H1 (cell line): ENCODE measurements at regions not wholly inside any gene's neighbourhood (a gene's known extent, or its start where the extent isn't known, plus 50 kb on each side); places are given as distances from the start of the nearest gene placed in this dataset.

Experiments
- CTCF ChIA-PET: fragments of 300-600 bp; sonication (Branson Sonifier 250); formaldehyde crosslinking; loops from one replicate; lab custom pipeline; 2021; ENCODE audit not compliant: partially characterized antibody; lab: Charles Lee
- POLR2A ChIA-PET: fragments of 300-600 bp; sonication (Branson Sonifier 250); formaldehyde crosslinking; loops from one replicate; lab custom pipeline; 2021; ENCODE audit warnings: inconsistent platforms; ENCODE audit not compliant: partially characterized antibody; lab: Charles Lee
- DNase-seq, 2 experiments: peaks; one replicate each; pipeline versions ENCODE4 v3.0.0 to v3.0.0-alpha.2; 2010 to 2022; ENCODE audit warnings: low spot score in 2 of 2, low read depth in 1 of 2, mixed read lengths in 1 of 2
- FAIRE-seq: peaks from 2 replicates; lab custom pipeline; 2011; peaks lifted over from hg19 to GRCh38; lab: Jason Lieb, UNC
- H2AFZ ChIP-seq: 2 replicates; pipeline ENCODE4 v1.8.1; 2012; ENCODE audit warnings: low read length, inconsistent platforms
- H2AK5ac ChIP-seq: 2 replicates; pipeline ENCODE4 v1.6.1; 2013; ENCODE audit warnings: low read depth, low read length
- H2BK120ac ChIP-seq: replicated peaks from 2 replicates; pipeline ENCODE3; 2013; ENCODE audit warnings: low read depth, low read length, inconsistent platforms
- H2BK12ac ChIP-seq: 2 replicates; pipeline ENCODE4 v1.6.1; 2013; ENCODE audit warnings: low read depth, low read length
- H2BK15ac ChIP-seq: 2 replicates; pipeline ENCODE4 v1.6.1; 2013; ENCODE audit warnings: low read length
- H2BK20ac ChIP-seq: 2 replicates; pipeline ENCODE4 v1.6.1; 2013; ENCODE audit warnings: low read length
- H2BK5ac ChIP-seq: 2 replicates; pipeline ENCODE4 v1.6.1; 2013; ENCODE audit warnings: low read depth, low read length
- H3K14ac ChIP-seq: 2 replicates; pipeline ENCODE4 v1.6.1; 2013; ENCODE audit warnings: inconsistent platforms; ENCODE audit not compliant: insufficient read length
- H3K18ac ChIP-seq: 2 replicates; pipeline ENCODE4 v1.6.1; 2013; ENCODE audit warnings: low read length; ENCODE audit errors: extremely low read depth
- H3K23ac ChIP-seq: 2 replicates; pipeline ENCODE4 v1.6.1; 2013; ENCODE audit warnings: inconsistent platforms; ENCODE audit not compliant: insufficient read length
- H3K23me2 ChIP-seq: 2 replicates; pipeline ENCODE4 v1.6.1; 2013; ENCODE audit warnings: low read depth, low read length
- H3K27ac ChIP-seq: 2 replicates; pipeline ENCODE4 v1.6.1; 2011; ENCODE audit warnings: low read depth, low read length, inconsistent platforms
- H3K27me3 ChIP-seq, 4 experiments: replicated peaks in 1 of 4; 1 replicate in 1 of 4; 2 replicates in 3 of 4; pipeline versions ENCODE4 v1.6.1 to v1.8.1; 2011 to 2013; ENCODE audit warnings: low read length in 3 of 4, mild to moderate bottlenecking in 3 of 4, inconsistent platforms in 2 of 4, mixed read lengths in 2 of 4, moderate library complexity in 1 of 4; ENCODE audit not compliant: control insufficient read depth in 3 of 4, insufficient read depth in 3 of 4; ENCODE audit errors: extremely low read depth in 1 of 4
- H3K36me3 ChIP-seq, 4 experiments: 2 replicates each; pipeline versions ENCODE4 v1.6.1 to v1.8.1; 2011 to 2013; ENCODE audit warnings: mild to moderate bottlenecking in 4 of 4, low read length in 3 of 4, moderate library complexity in 2 of 4, control low read depth in 1 of 4, inconsistent platforms in 1 of 4; ENCODE audit not compliant: insufficient read depth in 4 of 4, control insufficient read depth in 2 of 4
- H3K4ac ChIP-seq: replicated peaks from 2 replicates; pipeline ENCODE3; 2013; ENCODE audit warnings: low read length, low read depth, mixed read lengths, inconsistent platforms; ENCODE audit not compliant: insufficient read length
- H3K4me1 ChIP-seq, 4 experiments: replicated peaks in 1 of 4; 1 replicate in 1 of 4; 2 replicates in 3 of 4; pipeline versions ENCODE4 v1.6.1 to v1.8.1; 2011 to 2013; ENCODE audit warnings: low read length in 3 of 4, inconsistent platforms in 2 of 4, mixed read lengths in 1 of 4; ENCODE audit not compliant: insufficient read depth in 4 of 4, control insufficient read depth in 3 of 4
- H3K4me2 ChIP-seq, 2 experiments: 2 replicates each; pipeline versions ENCODE4 v1.6.1 to v1.8.1; 2011 to 2013; ENCODE audit warnings: low read depth in 2 of 2, low read length in 2 of 2, control low read depth in 1 of 2, inconsistent platforms in 1 of 2, mild to moderate bottlenecking in 1 of 2; ENCODE audit not compliant: insufficient read depth in 1 of 2
- H3K4me3 ChIP-seq, 4 experiments: fragments of 200-600, 300-600 bp in 1 of 4; sonication (generic), shearing (Covaris generic), sonication (Bioruptor Twin) in 1 of 4; 2 replicates each; pipeline versions ENCODE4 v1.5.1 to v1.8.1; 2011 to 2016; ENCODE audit warnings: low read length in 4 of 4, low read depth in 3 of 4, control low read depth in 2 of 4, inconsistent platforms in 2 of 4, mild to moderate bottlenecking in 2 of 4, mixed read lengths in 1 of 4, moderate library complexity in 1 of 4; ENCODE audit not compliant: insufficient read depth in 2 of 4; ENCODE audit errors: extremely low read depth in 1 of 4
- H3K56ac ChIP-seq: replicated peaks from 2 replicates; pipeline ENCODE3; 2013; ENCODE audit warnings: low read depth, mild to moderate bottlenecking, mixed read lengths, low read length, inconsistent platforms; ENCODE audit not compliant: insufficient read length
- H3K79me1 ChIP-seq: 2 replicates; pipeline ENCODE4 v1.6.1; 2013; ENCODE audit warnings: low read depth, low read length, control low read depth
- H3K79me2 ChIP-seq, 2 experiments: 2 replicates each; pipeline versions ENCODE4 v1.6.1 to v1.8.1; 2012 to 2013; ENCODE audit warnings: low read length in 2 of 2, mild to moderate bottlenecking in 2 of 2, inconsistent platforms in 1 of 2; ENCODE audit not compliant: insufficient read depth in 2 of 2, control insufficient read depth in 1 of 2
- H3K9ac ChIP-seq, 4 experiments: replicated peaks in 1 of 4; 1 replicate in 1 of 4; 2 replicates in 3 of 4; pipeline versions ENCODE4 v1.6.1 to v1.8.1; 2011 to 2013; ENCODE audit warnings: low read depth in 3 of 4, low read length in 3 of 4, control low read depth in 2 of 4, mild to moderate bottlenecking in 2 of 4, moderate library complexity in 2 of 4, inconsistent platforms in 1 of 4; ENCODE audit errors: extremely low read depth in 1 of 4
- H3K9me3 ChIP-seq, 2 experiments: 2 replicates each; pipeline versions ENCODE4 v1.6.1 to v1.8.1; 2012 to 2013; ENCODE audit warnings: mild to moderate bottlenecking in 2 of 2, moderate library complexity in 2 of 2, control low read depth in 1 of 2, inconsistent platforms in 1 of 2, low read depth in 1 of 2, low read length in 1 of 2, mixed read lengths in 1 of 2; ENCODE audit not compliant: insufficient read depth in 2 of 2
- H4K20me1 ChIP-seq, 2 experiments: replicated peaks in 1 of 2; 2 replicates each; pipeline versions ENCODE3 to v1.8.1; 2011 to 2013; ENCODE audit warnings: inconsistent platforms in 2 of 2, low read length in 2 of 2, mild to moderate bottlenecking in 1 of 2; ENCODE audit not compliant: insufficient read depth in 2 of 2, control insufficient read depth in 1 of 2
- H4K5ac ChIP-seq: 2 replicates; pipeline ENCODE4 v1.6.1; 2013; ENCODE audit warnings: low read length, low read depth, mixed read lengths, inconsistent platforms; ENCODE audit not compliant: insufficient read length
- H4K8ac ChIP-seq: 2 replicates; pipeline ENCODE4 v1.8.0; 2013; ENCODE audit warnings: mild to moderate bottlenecking, moderate library complexity, low read length, inconsistent platforms; ENCODE audit not compliant: insufficient read depth; ENCODE audit errors: extremely low read depth
- H4K91ac ChIP-seq: replicated peaks from 2 replicates; pipeline ENCODE3; 2013; ENCODE audit warnings: low read length, mixed read lengths, inconsistent platforms; ENCODE audit not compliant: insufficient read length
- ASH2L ChIP-seq: fragments of 200-600, 300-600 bp; sonication (generic); IDR thresholded peaks from one replicate; pipeline ENCODE4 v1.7.1; 2017; ENCODE audit warnings: low read length
- BCL11A ChIP-seq, 2 experiments: IDR thresholded peaks; one replicate each; pipeline ENCODE4 v1.6.1; 2011; ENCODE audit warnings: low read depth in 2 of 2, low read length in 2 of 2, mild to moderate bottlenecking in 2 of 2
- CBX8 ChIP-seq: fragments of 300-800, 300-1000 bp; sonication (generic); IDR thresholded peaks from 2 replicates; pipeline ENCODE4 v1.7.1; 2016; ENCODE audit warnings: low read depth, low read length, borderline replicate concordance
- CHD1 ChIP-seq: IDR thresholded peaks from 2 replicates; pipeline ENCODE4 v1.6.1; 2012; ENCODE audit warnings: low read depth, low read length, improper control_type of control experiment
- CREB1 ChIP-seq: IDR thresholded peaks from 2 replicates; pipeline ENCODE4 v1.6.1; 2012; ENCODE audit warnings: inconsistent platforms
- HDAC2 ChIP-seq, 2 experiments: fragments of 300-600 bp in 1 of 2; sonication (generic) in 1 of 2; IDR thresholded peaks; 2 replicates each; pipeline ENCODE4 v1.6.1; 2011 to 2012; ENCODE audit warnings: low read depth in 2 of 2, low read length in 2 of 2, mild to moderate bottlenecking in 2 of 2, moderate library complexity in 2 of 2, borderline replicate concordance in 1 of 2, inconsistent platforms in 1 of 2
- HDAC6 ChIP-seq: IDR thresholded peaks from one replicate; pipeline ENCODE4 v1.7.1; 2012; ENCODE audit warnings: low read depth, mild to moderate bottlenecking, inconsistent platforms, low read length, moderate library complexity
- KDM1A ChIP-seq: fragments of 200-600, 300-600 bp; sonication (generic); IDR thresholded peaks from 2 replicates; pipeline ENCODE4 v1.7.1; 2016; ENCODE audit warnings: mild to moderate bottlenecking, low read length, borderline replicate concordance
- MAFK ChIP-seq: IDR thresholded peaks from 2 replicates; pipeline ENCODE4 v1.6.1; 2012; ENCODE audit warnings: low read depth, mild to moderate bottlenecking, improper control_type of control experiment, low read length
- POLR2A ChIP-seq, 2 experiments: IDR thresholded peaks; 1 replicate in 1 of 2; 2 replicates in 1 of 2; pipeline ENCODE4 v1.6.1; 2011; ENCODE audit warnings: low read depth in 2 of 2, low read length in 2 of 2, mild to moderate bottlenecking in 2 of 2; ENCODE audit errors: control extremely low read depth in 1 of 2
- RNF2 ChIP-seq: fragments of 200-900, 300-1000 bp; sonication (generic); IDR thresholded peaks from 2 replicates; pipeline ENCODE4 v1.7.1; 2016; ENCODE audit warnings: borderline replicate concordance, low read depth, mild to moderate bottlenecking, antibody characterized with exemption, low read length; ENCODE audit not compliant: poor library complexity, severe bottlenecking; ENCODE audit errors: missing control alignments
- SP1 ChIP-seq: IDR thresholded peaks from 2 replicates; pipeline ENCODE4 v1.6.1; 2011; ENCODE audit warnings: low read depth, low read length
- WGBS, 2 experiments: shearing (Covaris generic) in 1 of 2; methylation state at CpG; one replicate each; pipeline versions ENCODE4 v1.1.6 to v1.1.7; 2013 to 2015; ENCODE audit warnings: low lambda C conversion rate in 2 of 2, mixed read lengths in 2 of 2, inconsistent platforms in 1 of 2, low coverage in 1 of 2, missing lambda C conversion rate in 1 of 2; ENCODE audit not compliant: insufficient replicate concordance in 2 of 2, insufficient coverage in 1 of 2, insufficient read length in 1 of 2; ENCODE audit errors: extremely low coverage in 1 of 2, missing lambda C conversion rate in 1 of 2; 5-methylcytosine and 5-hydroxymethylcytosine counted together
- TF ChIP-seq, protein P1 (sequence below), 3 experiments: IDR thresholded peaks; 1 replicate in 2 of 3; 2 replicates in 1 of 3; pipeline versions ENCODE4 v1.5.1 to v1.6.1; 2011; ENCODE audit warnings: low read length in 3 of 3, mild to moderate bottlenecking in 3 of 3, inconsistent platforms in 2 of 3, low read depth in 1 of 3, moderate library complexity in 1 of 3; ENCODE audit not compliant: insufficient read depth in 1 of 3; ENCODE audit errors: control extremely low read depth in 1 of 3

- Histone ChIP-seq H2BK5ac (no peak overlapping the region), H3K27ac (no peak overlapping the region), H2AK5ac (no peak overlapping the region), H3K23me2 (no peaks in the 10 kb centered on the region), H3K9ac (no peak overlapping the region), H3K9me3 (no peaks in the 10 kb centered on the region), H2BK12ac (no peak overlapping the region), H3K4me2 (no peak overlapping the region), H3K4me1 (no peaks in the 10 kb centered on the region), H3K27me3 (no peaks in the 10 kb centered on the region), H4K20me1 (no peaks in the 10 kb centered on the region), H3K14ac (no peak overlapping the region), H2BK15ac (no peak overlapping the region), H2AFZ (no peak overlapping the region), H3K36me3 (no peaks in the 10 kb centered on the region), H3K56ac (no peak overlapping the region), H3K79me1 (no peaks in the 10 kb centered on the region), H3K23ac (no peak overlapping the region), H3K79me2 (no peaks in the 10 kb centered on the region), H2BK20ac (no peak overlapping the region), H2BK120ac (no peak overlapping the region), H3K4me3 (no peak overlapping the region), H4K8ac (no peak overlapping the region), H3K18ac (no peak overlapping the region), H4K5ac (no peak overlapping the region), H4K91ac (no peak overlapping the region), H3K4ac (no peak overlapping the region)
- no peak for DNase-seq
- CTCF ChIA-PET, result interaction anchor here (0.6 kb wide), 1 partner anchor 114 kb away, joined by 3 read pairs; no protein-coding TSS in a partner anchor
- no peak for FAIRE-seq
- 83% methylated on average over 3 of the region's 3 CpGs; no CpG with 5 or more reads in 1 of the 2 experiments for WGBS, 2 experiments
- POLR2A ChIA-PET, result no interaction called here
- no peak for TF ChIP-seq CHD1
- TF ChIP-seq HDAC2 (IDR thresholded peaks at IDR 0.05; ENCODE audit: borderline replicate concordance in 1 of 2, low read depth in 2 of 2, low read length in 2 of 2), result no peak
- TF ChIP-seq ASH2L, result no peak
- no peak for TF ChIP-seq CREB1
- no peak for TF ChIP-seq POLR2A (IDR thresholded peaks at IDR 0.05; ENCODE audit: control extremely low read depth in 1 of 2, low read depth in 2 of 2, low read length in 2 of 2)
- no peak for TF ChIP-seq HDAC6
- TF ChIP-seq, protein P1, sequence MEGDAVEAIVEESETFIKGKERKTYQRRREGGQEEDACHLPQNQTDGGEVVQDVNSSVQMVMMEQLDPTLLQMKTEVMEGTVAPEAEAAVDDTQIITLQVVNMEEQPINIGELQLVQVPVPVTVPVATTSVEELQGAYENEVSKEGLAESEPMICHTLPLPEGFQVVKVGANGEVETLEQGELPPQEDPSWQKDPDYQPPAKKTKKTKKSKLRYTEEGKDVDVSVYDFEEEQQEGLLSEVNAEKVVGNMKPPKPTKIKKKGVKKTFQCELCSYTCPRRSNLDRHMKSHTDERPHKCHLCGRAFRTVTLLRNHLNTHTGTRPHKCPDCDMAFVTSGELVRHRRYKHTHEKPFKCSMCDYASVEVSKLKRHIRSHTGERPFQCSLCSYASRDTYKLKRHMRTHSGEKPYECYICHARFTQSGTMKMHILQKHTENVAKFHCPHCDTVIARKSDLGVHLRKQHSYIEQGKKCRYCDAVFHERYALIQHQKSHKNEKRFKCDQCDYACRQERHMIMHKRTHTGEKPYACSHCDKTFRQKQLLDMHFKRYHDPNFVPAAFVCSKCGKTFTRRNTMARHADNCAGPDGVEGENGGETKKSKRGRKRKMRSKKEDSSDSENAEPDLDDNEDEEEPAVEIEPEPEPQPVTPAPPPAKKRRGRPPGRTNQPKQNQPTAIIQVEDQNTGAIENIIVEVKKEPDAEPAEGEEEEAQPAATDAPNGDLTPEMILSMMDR (IDR thresholded peaks at IDR 0.05; ENCODE audit: control extremely low read depth in 1 of 3, insufficient read depth in 1 of 3, low read depth in 1 of 3, low read length in 3 of 3), result no peak
- TF ChIP-seq SP1, result no peak
- no peak for TF ChIP-seq BCL11A (IDR thresholded peaks at IDR 0.05; ENCODE audit: low read depth in 2 of 2, low read length in 2 of 2)
- no peak for TF ChIP-seq RNF2
- TF ChIP-seq KDM1A, result no peak
- TF ChIP-seq CBX8, result no peak
- TF ChIP-seq MAFK, result no peak
Measured at GRCh38 chrX:20432048-20432447, 165.3 kb upstream of the RPS6KA3 start.
